HepG2 (cell line): ENCODE measurements at regions not wholly inside any gene's neighbourhood (a gene's known extent, or its start where the extent isn't known, plus 50 kb on each side); places are given as distances from the start of the nearest gene placed in this dataset.

Source experiments
- AHDC1 ChIP-seq: sonication (generic); formaldehyde crosslinking; IDR thresholded peaks from 2 replicates; pipeline ENCODE4 v1.5.1; 2020; ENCODE audit warnings: mild to moderate bottlenecking, missing genetic modification reagents, borderline replicate concordance
- ARID5B ChIP-seq: IDR thresholded peaks from 2 replicates; pipeline ENCODE4 v1.4.0; 2020; ENCODE audit warnings: mild to moderate bottlenecking, missing genetic modification reagents
- BHLHE40 ChIP-seq: IDR thresholded peaks from 2 replicates; pipeline ENCODE4 v1.6.1; 2011; ENCODE audit warnings: low read length, improper control_type of control experiment
- CENPX ChIP-seq: sonication (generic); formaldehyde crosslinking; IDR thresholded peaks from 2 replicates; pipeline ENCODE4 v1.9.0; 2021; ENCODE audit warnings: mild to moderate bottlenecking, missing genetic modification reagents, moderate library complexity
- CREM ChIP-seq, 2 experiments: sonication (generic) in 1 of 2; formaldehyde crosslinking in 1 of 2; IDR thresholded peaks; 2 replicates each; pipeline versions ENCODE4 v1.4.0 to v1.6.1; 2016 to 2020; ENCODE audit warnings: antibody characterized with exemption in 1 of 2, mild to moderate bottlenecking in 1 of 2, missing genetic modification reagents in 1 of 2
- FOXK1 ChIP-seq: sonication (generic); formaldehyde crosslinking; IDR thresholded peaks from 2 replicates; pipeline ENCODE4 v1.4.0; 2020; ENCODE audit warnings: low read depth, missing genetic modification reagents, borderline replicate concordance
- JDP2 ChIP-seq: sonication (generic); formaldehyde crosslinking; IDR thresholded peaks from 2 replicates; pipeline ENCODE4 v1.8.1; 2022; ENCODE audit warnings: missing genetic modification reagents, borderline replicate concordance
- MTA1 ChIP-seq: sonication (generic); formaldehyde crosslinking; IDR thresholded peaks from 2 replicates; pipeline ENCODE4 v1.4.0; 2020; ENCODE audit warnings: missing genetic modification reagents, mild to moderate bottlenecking, borderline replicate concordance
- NR2F2 ChIP-seq: IDR thresholded peaks from 2 replicates; pipeline ENCODE4 v1.6.1; 2012; ENCODE audit warnings: low read depth, inconsistent platforms, borderline replicate concordance
- SAP130 ChIP-seq: IDR thresholded peaks from 2 replicates; pipeline ENCODE4 v1.6.1; 2016; ENCODE audit warnings: low read depth
- SNAPC4 ChIP-seq: sonication (generic); formaldehyde crosslinking; IDR thresholded peaks from 2 replicates; pipeline ENCODE4 v1.4.0; 2020; ENCODE audit warnings: mild to moderate bottlenecking, missing genetic modification reagents
- SP5 ChIP-seq: IDR thresholded peaks from 2 replicates; pipeline ENCODE4 v1.6.1; 2016; ENCODE audit warnings: low read depth, borderline replicate concordance
- U2AF1 ChIP-seq: fragments of 200-400 bp; formaldehyde crosslinking; optimal IDR thresholded peaks from 2 replicates; pipeline ENCODE3; 2017; ENCODE audit warnings: mild to moderate bottlenecking, low read depth, low read length
- YY1 ChIP-seq: IDR thresholded peaks from 2 replicates; pipeline ENCODE4 v1.6.1; 2011; ENCODE audit warnings: low read length, low read depth, moderate library complexity, mild to moderate bottlenecking; ENCODE audit not compliant: insufficient read depth, insufficient replicate concordance
- ZMYM2 ChIP-seq: sonication (generic); formaldehyde crosslinking; IDR thresholded peaks from 2 replicates; pipeline ENCODE4 v1.8.0; 2022; ENCODE audit warnings: mild to moderate bottlenecking, missing genetic modification reagents
- ZNF644 ChIP-seq: IDR thresholded peaks from 2 replicates; pipeline ENCODE4 v1.6.1; 2016; ENCODE audit warnings: low read depth

GRCh38 chr3:147185781-147186180 is 220.6 kb downstream of the ZIC4 start (continued):
- TF ChIP-seq MTA1 (CRISPR knock-in tag) (no peak), ZMYM2 (peak; percentile 71; the same call in 1 of the 2 replicates), YY1 (no peak), SP5 (CRISPR knock-in tag) (no peak), SNAPC4 (no peak), JDP2 (no peak), CENPX (CRISPR knock-in tag) (no peak), ARID5B (peak; percentile 93), CREM (IDR thresholded peaks at IDR 0.05) (peak; percentile 24; the same call in 1 of the 2 replicates), CREM (CRISPR knock-in tag; IDR thresholded peaks at IDR 0.05) (no peak), BHLHE40 (no peak), ZNF644 (CRISPR knock-in tag) (peak; percentile 78; the same call in 1 of the 2 replicates), U2AF1 (no peak), SAP130 (peak; percentile 32; the same call in 1 of the 2 replicates), AHDC1 (CRISPR knock-in tag) (peak; percentile 71; the same call in 1 of the 2 replicates), FOXK1 (CRISPR knock-in tag) (peak; percentile 49; the same call in 1 of the 2 replicates), NR2F2 (peak; percentile 95)
